ENCODE measurements at regions not wholly inside any gene's neighbourhood (a gene's known extent, or its start where the extent isn't known, plus 50 kb on each side); places are given as distances from the start of the nearest gene placed in this dataset.

GRCh38 chr9:79371948-79372555, 199.7 kb upstream of the TLE4 start:
- TF ChIP-seq ZNF384 (IDR thresholded peaks at IDR 0.05): no peak
- no peak for TF ChIP-seq ARNT (IDR thresholded peaks at IDR 0.05)
- TF ChIP-seq FOXA1 (IDR thresholded peaks at IDR 0.05): no peak
- TF ChIP-seq NFRKB (IDR thresholded peaks at IDR 0.05): no peak
- TF ChIP-seq FOXM1 (IDR thresholded peaks at IDR 0.05; ENCODE audit: borderline replicate concordance): no peak
- no peak for TF ChIP-seq TARDBP (IDR thresholded peaks at IDR 0.05)
- no peak for TF ChIP-seq HDGF (IDR thresholded peaks at IDR 0.05; ENCODE audit: borderline replicate concordance)
- TF ChIP-seq CTBP1 (IDR thresholded peaks at IDR 0.05; ENCODE audit: borderline replicate concordance): no peak
- no peak for DNase-seq (ENCODE audit: extremely low spot score)
- CTCF ChIA-PET: no interaction called here
- POLR2A ChIA-PET: no interaction called here

- no peak for DNase-seq (ENCODE audit: extremely low spot score)
- POLR2A ChIA-PET: no interaction called here
- TF ChIP-seq FOXM1 (IDR thresholded peaks at IDR 0.05; ENCODE audit: borderline replicate concordance) (no peak), BHLHE40 (IDR thresholded peaks at IDR 0.05; ENCODE audit: borderline replicate concordance) (no peak), ZNF384 (IDR thresholded peaks at IDR 0.05) (no peak), HDGF (IDR thresholded peaks at IDR 0.05; ENCODE audit: borderline replicate concordance) (no peak), ARNT (IDR thresholded peaks at IDR 0.05) (no peak), LEF1 (IDR thresholded peaks at IDR 0.05; ENCODE audit: borderline replicate concordance) (no peak), SUZ12 (IDR thresholded peaks at IDR 0.05) (no peak), FOXA1 (IDR thresholded peaks at IDR 0.05) (no peak), NFRKB (IDR thresholded peaks at IDR 0.05) (no peak), ELF4 (IDR thresholded peaks at IDR 0.05) (no peak), CTBP1 (IDR thresholded peaks at IDR 0.05; ENCODE audit: borderline replicate concordance) (no peak), SP1 (IDR thresholded peaks at IDR 0.05) (no peak), FOXK2 (IDR thresholded peaks at IDR 0.05) (no peak), PKNOX1 (IDR thresholded peaks at IDR 0.05) (no peak), L3MBTL2 (conservative IDR thresholded peaks at IDR 0.05) (no peak), TARDBP (IDR thresholded peaks at IDR 0.05) (no peak)
- CTCF ChIA-PET: no interaction called here
Observed at GRCh38 chr9:79377339-79377855, 194.4 kb upstream of the TLE4 start.

- POLR2A ChIA-PET: no interaction called here
- TF ChIP-seq L3MBTL2 (conservative IDR thresholded peaks at IDR 0.05): no peak
- no peak for TF ChIP-seq SUZ12 (IDR thresholded peaks at IDR 0.05)
- TF ChIP-seq NFRKB (IDR thresholded peaks at IDR 0.05): no peak
- no peak for TF ChIP-seq FOXM1 (IDR thresholded peaks at IDR 0.05; ENCODE audit: borderline replicate concordance)
- no peak for TF ChIP-seq CTBP1 (IDR thresholded peaks at IDR 0.05; ENCODE audit: borderline replicate concordance)
- no peak for TF ChIP-seq ARNT (IDR thresholded peaks at IDR 0.05)
- TF ChIP-seq LEF1 (IDR thresholded peaks at IDR 0.05; ENCODE audit: borderline replicate concordance): no peak
- no peak for TF ChIP-seq BHLHE40 (IDR thresholded peaks at IDR 0.05; ENCODE audit: borderline replicate concordance)
- TF ChIP-seq ZNF384 (IDR thresholded peaks at IDR 0.05): no peak
- TF ChIP-seq ELF4 (IDR thresholded peaks at IDR 0.05): no peak
- TF ChIP-seq PKNOX1 (IDR thresholded peaks at IDR 0.05): no peak
- TF ChIP-seq SP1 (IDR thresholded peaks at IDR 0.05): no peak
- no peak for TF ChIP-seq TARDBP (IDR thresholded peaks at IDR 0.05)
- TF ChIP-seq FOXA1 (IDR thresholded peaks at IDR 0.05): no peak
- no peak for TF ChIP-seq HDGF (IDR thresholded peaks at IDR 0.05; ENCODE audit: borderline replicate concordance)
- TF ChIP-seq FOXK2 (IDR thresholded peaks at IDR 0.05): no peak
Observed at GRCh38 chr9:79378107-79378506, 193.7 kb upstream of the TLE4 start.

GRCh38 chr9:79382044-79382443, 189.7 kb upstream of the TLE4 start:
- no peak for DNase-seq (ENCODE audit: extremely low spot score)
- ChIA-PET POLR2A (no interaction called here), CTCF (no interaction called here)
- TF ChIP-seq CTBP1 (IDR thresholded peaks at IDR 0.05; ENCODE audit: borderline replicate concordance) (no peak), SUZ12 (IDR thresholded peaks at IDR 0.05) (no peak), PKNOX1 (IDR thresholded peaks at IDR 0.05) (peak; percentile 77), FOXK2 (IDR thresholded peaks at IDR 0.05) (no peak), SP1 (IDR thresholded peaks at IDR 0.05) (no peak), ARNT (IDR thresholded peaks at IDR 0.05) (no peak)

More at GRCh38 chr9:79378107-79378506, 193.7 kb upstream of the TLE4 start:
- DNase-seq (ENCODE audit: extremely low spot score): no peak
- CTCF ChIA-PET: no interaction called here

- CTCF ChIA-PET: no interaction called here
- DNase-seq (ENCODE audit: extremely low spot score): no peak
- no peak for TF ChIP-seq FOXK2 (IDR thresholded peaks at IDR 0.05)
- TF ChIP-seq PKNOX1 (IDR thresholded peaks at IDR 0.05): no peak
- no peak for TF ChIP-seq FOXM1 (IDR thresholded peaks at IDR 0.05; ENCODE audit: borderline replicate concordance)
- POLR2A ChIA-PET: no interaction called here
Observed at GRCh38 chr9:79382458-79382857, 189.3 kb upstream of the TLE4 start.

- CTCF ChIA-PET: no interaction called here
- DNase-seq (ENCODE audit: extremely low spot score): no peak
- POLR2A ChIA-PET: no interaction called here
- TF ChIP-seq SUZ12 (IDR thresholded peaks at IDR 0.05): no peak
- TF ChIP-seq NFRKB (IDR thresholded peaks at IDR 0.05): no peak
- no peak for TF ChIP-seq ZNF384 (IDR thresholded peaks at IDR 0.05)
- TF ChIP-seq L3MBTL2 (conservative IDR thresholded peaks at IDR 0.05): no peak
- TF ChIP-seq HDGF (IDR thresholded peaks at IDR 0.05; ENCODE audit: borderline replicate concordance): no peak
- TF ChIP-seq TARDBP (IDR thresholded peaks at IDR 0.05): no peak
- no peak for TF ChIP-seq LEF1 (IDR thresholded peaks at IDR 0.05; ENCODE audit: borderline replicate concordance)
- no peak for TF ChIP-seq ARNT (IDR thresholded peaks at IDR 0.05)
- TF ChIP-seq PKNOX1 (IDR thresholded peaks at IDR 0.05): no peak
- no peak for TF ChIP-seq FOXA1 (IDR thresholded peaks at IDR 0.05)
Observed at GRCh38 chr9:79383096-79383495, 188.7 kb upstream of the TLE4 start.
